ENCODE measurements at regions not wholly inside any gene's neighbourhood (a gene's known extent, or its start where the extent isn't known, plus 50 kb on each side); places are given as distances from the start of the nearest gene placed in this dataset.

GRCh38 chr4:32129967-32130366, 1409.8 kb downstream of the PCDH7 start:
- no peak for DNase-seq

GRCh38 chr4:32133141-32133540, 1413.0 kb downstream of the PCDH7 start:
- no peak for DNase-seq

- no peak for DNase-seq
Observed at GRCh38 chr4:32133734-32134133, 1413.6 kb downstream of the PCDH7 start.

GRCh38 chr4:32135642-32136041, 1415.5 kb downstream of the PCDH7 start:
- no peak for DNase-seq

GRCh38 chr4:32136081-32136787, 1416.1 kb downstream of the PCDH7 start:
- DNase-seq: no peak

GRCh38 chr4:32140636-32141035, 1420.5 kb downstream of the PCDH7 start:
- DNase-seq: peak; percentile 84

- DNase-seq: peak; percentile 76
Observed at GRCh38 chr4:32142075-32142474, 1421.9 kb downstream of the PCDH7 start.

GRCh38 chr4:32145987-32146386, 1425.8 kb downstream of the PCDH7 start:
- no peak for DNase-seq

GRCh38 chr4:32147446-32148085, 1427.4 kb downstream of the PCDH7 start:
- DNase-seq: peak; percentile 82

- peak; percentile 66 for DNase-seq
Observed at GRCh38 chr4:32148111-32148666, 1428.0 kb downstream of the PCDH7 start.

- no peak for DNase-seq
Observed at GRCh38 chr4:32158961-32159360, 1438.8 kb downstream of the PCDH7 start.

- DNase-seq: peak; percentile 62
Observed at GRCh38 chr4:32161392-32161791, 1441.2 kb downstream of the PCDH7 start.

GRCh38 chr4:32163125-32163524, 1443.0 kb downstream of the PCDH7 start:
- DNase-seq: peak; percentile 25

GRCh38 chr4:32169841-32170240, 1449.7 kb downstream of the PCDH7 start:
- DNase-seq: peak; percentile 54

- no peak for DNase-seq
Observed at GRCh38 chr4:32172086-32172485, 1451.9 kb downstream of the PCDH7 start.

GRCh38 chr4:32172761-32173160, 1452.6 kb downstream of the PCDH7 start:
- no peak for DNase-seq

GRCh38 chr4:32180086-32180485, 1459.9 kb downstream of the PCDH7 start:
- no peak for DNase-seq

- DNase-seq: no peak
Observed at GRCh38 chr4:32184186-32184585, 1464.0 kb downstream of the PCDH7 start.

GRCh38 chr4:32189130-32189529, 1469.0 kb downstream of the PCDH7 start:
- no peak for DNase-seq

- DNase-seq: no peak
Observed at GRCh38 chr4:32189788-32190187, 1469.6 kb downstream of the PCDH7 start.

- no peak for DNase-seq
Observed at GRCh38 chr4:32191961-32192360, 1471.8 kb downstream of the PCDH7 start.

GRCh38 chr4:32192363-32192762, 1472.2 kb downstream of the PCDH7 start:
- peak; percentile 82 for DNase-seq

- no peak for DNase-seq
Observed at GRCh38 chr4:32192991-32193390, 1472.8 kb downstream of the PCDH7 start.

- DNase-seq: no peak
Observed at GRCh38 chr4:32196950-32197688, 1477.0 kb downstream of the PCDH7 start.

Data from OCI-M1 (cell line).